ENCODE measurements at regions not wholly inside any gene's neighbourhood (a gene's known extent, or its start where the extent isn't known, plus 50 kb on each side); places are given as distances from the start of the nearest gene placed in this dataset. TPM values are rescaled to one million over a fixed set of nuclear protein-coding genes. Genes with fewer than 3 reads are reported as not detected.

DNA sequence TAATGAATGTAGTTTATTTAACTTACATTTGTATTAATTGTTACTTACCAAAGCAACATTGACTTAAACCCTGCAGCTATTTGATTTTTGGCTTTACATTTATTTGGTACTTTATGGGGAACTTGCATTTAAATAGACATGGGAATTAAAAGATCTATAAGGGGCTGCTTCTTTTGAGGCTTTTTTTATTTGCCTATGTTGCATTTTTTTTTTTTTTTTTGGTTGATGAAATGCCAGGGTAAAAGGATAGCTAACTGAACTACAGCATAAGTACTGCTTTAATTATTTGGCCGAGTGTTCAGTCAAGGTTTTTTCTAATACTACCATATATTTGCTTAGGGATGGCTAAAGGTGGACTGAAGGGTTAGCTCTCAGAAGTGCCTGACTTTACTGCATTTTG lies 62.5 kb upstream of the CDH4 start:
- Histone ChIP-seq H3K4me1 (no peaks in the 10 kb centered on the region), H3K27me3 (ENCODE audit: low read depth) (peaks cover 84% of the 10 kb centered on the region), H3K4me3 (no peak overlapping the region), H3K27ac (replicated peaks) (no peak overlapping the region), H3K36me3 (no peaks in the 10 kb centered on the region), H3K9me3 (replicated peaks) (no peaks in the 10 kb centered on the region)
- intact Hi-C loops (cut with micrococcal nuclease): no loop called here
- no peak for TF ChIP-seq CTCF (IDR thresholded peaks at IDR 0.05; ENCODE audit: borderline replicate concordance)
- DNase-seq: no peak

DNA sequence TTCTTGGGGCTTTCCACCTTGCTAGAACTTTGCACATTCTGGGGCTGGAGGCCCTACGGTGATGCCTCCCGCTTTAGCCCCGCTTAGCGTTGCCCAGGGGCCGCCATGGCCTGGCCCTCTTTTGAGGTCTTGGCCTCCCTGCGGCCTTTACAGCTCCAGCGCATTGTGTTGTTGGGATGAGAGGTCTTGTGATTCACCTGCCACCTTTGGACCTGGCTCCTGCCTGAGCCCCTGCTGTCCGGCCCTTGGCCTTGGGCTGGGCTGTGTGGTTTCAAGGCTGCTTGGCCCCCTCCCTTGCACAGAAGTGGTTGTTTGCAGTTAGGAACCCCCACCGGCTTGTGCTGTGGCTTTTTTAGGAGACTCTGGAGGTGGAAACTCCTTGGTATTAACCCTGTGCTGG lies 61.0 kb upstream of the CDH4 start:
- no peaks in the 10 kb centered on the region for H3K9me3 ChIP-seq (replicated peaks)
- H3K4me1 ChIP-seq: no peaks in the 10 kb centered on the region
- no peak overlapping the region for H3K27ac ChIP-seq (replicated peaks)
- DNase-seq: no peak
- H3K4me3 ChIP-seq: no peak overlapping the region
- H3K36me3 ChIP-seq: no peaks in the 10 kb centered on the region
- TF ChIP-seq CTCF (IDR thresholded peaks at IDR 0.05; ENCODE audit: borderline replicate concordance): no peak
- intact Hi-C loops (cut with micrococcal nuclease): no loop called here
- peaks cover 84% of the 10 kb centered on the region for H3K27me3 ChIP-seq (ENCODE audit: low read depth)

DNA sequence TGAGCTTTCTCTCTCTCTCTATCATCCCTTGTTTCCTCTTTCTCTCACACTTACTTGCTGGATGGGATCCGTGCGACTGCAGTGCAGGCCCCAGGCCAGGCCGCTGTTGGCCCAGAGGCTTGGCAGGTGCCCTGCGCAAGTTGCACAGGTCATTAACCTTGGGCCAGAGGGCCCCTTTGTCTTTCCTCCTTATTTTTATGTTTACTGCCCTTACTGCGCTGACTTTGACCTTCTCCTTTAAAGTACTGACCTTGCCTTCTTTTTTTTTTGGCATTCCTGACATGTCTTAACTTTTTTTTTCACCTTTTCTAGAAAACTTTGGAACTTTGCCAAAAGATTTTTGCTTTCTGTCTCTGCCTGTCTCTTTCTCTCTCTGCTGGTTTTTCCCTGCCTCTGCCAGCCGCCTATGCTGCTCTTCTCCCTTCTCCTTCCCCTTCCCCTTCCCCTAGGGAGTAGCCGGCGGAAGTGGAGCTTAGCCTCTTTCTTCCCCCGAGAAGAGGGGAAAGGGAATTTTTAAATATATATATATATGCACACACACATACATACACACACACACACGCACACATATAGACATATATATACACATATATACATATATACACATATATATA lies 59.6 kb upstream of the CDH4 start:
- intact Hi-C loops (cut with micrococcal nuclease): no loop called here
- peaks cover 84% of the 10 kb centered on the region for H3K27me3 ChIP-seq (ENCODE audit: low read depth)

DNA sequence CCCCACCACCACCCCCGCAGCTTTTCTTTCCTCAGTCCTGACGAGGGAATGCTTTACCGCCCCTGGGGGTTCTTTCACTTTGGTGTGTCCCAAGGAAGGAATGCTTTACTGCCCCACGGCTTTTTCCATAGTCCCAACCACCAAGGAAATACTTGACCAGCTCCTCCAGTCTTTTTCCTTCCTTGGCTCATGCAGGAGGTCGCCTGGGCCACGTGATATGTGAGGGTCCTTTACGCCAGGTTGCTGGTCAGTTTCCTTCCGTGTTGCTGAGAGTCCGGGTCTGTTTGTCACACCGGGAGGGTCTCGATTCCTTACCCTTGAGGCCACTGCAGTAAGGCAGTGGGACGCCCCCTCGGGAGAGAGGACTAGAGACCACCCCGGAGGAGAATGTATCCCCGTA lies 58.9 kb upstream of the CDH4 start:
- Histone ChIP-seq H3K27me3 (ENCODE audit: low read depth) (peaks cover 83% of the 10 kb centered on the region), H3K4me1 (no peaks in the 10 kb centered on the region), H3K9me3 (replicated peaks) (no peaks in the 10 kb centered on the region), H3K27ac (replicated peaks) (no peak overlapping the region), H3K4me3 (no peak overlapping the region), H3K36me3 (no peaks in the 10 kb centered on the region)
- DNase-seq: no peak
- no peak for TF ChIP-seq CTCF (IDR thresholded peaks at IDR 0.05; ENCODE audit: borderline replicate concordance)
- intact Hi-C loops (cut with micrococcal nuclease): no loop called here

More for the DNA sequence above, 59.6 kb upstream of the CDH4 start:
- Histone ChIP-seq H3K9me3 (replicated peaks) (no peaks in the 10 kb centered on the region), H3K4me1 (no peaks in the 10 kb centered on the region), H3K4me3 (no peak overlapping the region), H3K27ac (replicated peaks) (no peak overlapping the region), H3K36me3 (no peaks in the 10 kb centered on the region)
- no peak for DNase-seq
- TF ChIP-seq CTCF (IDR thresholded peaks at IDR 0.05; ENCODE audit: borderline replicate concordance): no peak

Small RNA genes in the stretch of these regions (microRNA-seq; reads per million reads assigned to microRNA genes)
- gene MIR4533 (not detected), gene MIR548AG2 (not detected), gene MIR646 (not detected)
